Esophagus muscularis mucosa (tissue), 3 donors: ENCODE measurements at regions not wholly inside any gene's neighbourhood (a gene's known extent, or its start where the extent isn't known, plus 50 kb on each side); places are given as distances from the start of the nearest gene placed in this dataset.

Source experiments
- POLR2A ChIP-seq: fragments of 450-650 bp; IDR thresholded peaks from one replicate; pipeline ENCODE4 v1.6.1; 2017; ENCODE audit warnings: antibody characterized with exemption, moderate library complexity, mild to moderate bottlenecking, low read depth
- POLR2AphosphoS5 ChIP-seq, 2 donors: sonication (generic); formaldehyde crosslinking; IDR thresholded peaks; one replicate each; pipeline ENCODE4 v1.6.1; 2017; ENCODE audit warnings: antibody characterized with exemption in 2 of 2
- TF ChIP-seq, protein P1 (sequence below), 3 experiments: fragments of 200-600 bp in 2 of 3; fragments of 450-650 bp in 1 of 3; sonication (generic) in 2 of 3; IDR thresholded peaks; one replicate each; pipeline ENCODE4 v1.5.1; 2017 to 2019; ENCODE audit warnings: antibody characterized with exemption in 3 of 3, mild to moderate bottlenecking in 2 of 3, moderate library complexity in 1 of 3

DNA sequence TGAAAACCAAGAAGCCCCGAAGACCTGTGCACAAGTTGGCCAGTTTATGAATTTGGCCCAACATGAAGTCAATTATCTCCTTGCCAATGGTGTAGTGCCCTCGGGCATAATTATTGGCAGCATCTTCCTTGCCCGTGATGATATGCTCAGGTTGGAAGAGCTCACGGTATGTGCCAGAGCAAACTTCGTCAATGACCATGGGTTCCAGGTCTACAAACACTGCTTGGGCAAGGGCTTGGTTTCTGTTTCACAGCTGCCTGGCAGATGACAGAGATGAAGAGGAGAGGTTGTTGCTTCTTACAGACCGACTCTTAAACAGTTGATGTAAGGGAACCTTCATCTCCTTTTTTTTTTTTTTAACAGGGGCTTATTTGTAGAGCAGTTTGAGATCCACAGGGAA is 135.6 kb upstream of the PLS3 start:
- TF ChIP-seq, protein P1, sequence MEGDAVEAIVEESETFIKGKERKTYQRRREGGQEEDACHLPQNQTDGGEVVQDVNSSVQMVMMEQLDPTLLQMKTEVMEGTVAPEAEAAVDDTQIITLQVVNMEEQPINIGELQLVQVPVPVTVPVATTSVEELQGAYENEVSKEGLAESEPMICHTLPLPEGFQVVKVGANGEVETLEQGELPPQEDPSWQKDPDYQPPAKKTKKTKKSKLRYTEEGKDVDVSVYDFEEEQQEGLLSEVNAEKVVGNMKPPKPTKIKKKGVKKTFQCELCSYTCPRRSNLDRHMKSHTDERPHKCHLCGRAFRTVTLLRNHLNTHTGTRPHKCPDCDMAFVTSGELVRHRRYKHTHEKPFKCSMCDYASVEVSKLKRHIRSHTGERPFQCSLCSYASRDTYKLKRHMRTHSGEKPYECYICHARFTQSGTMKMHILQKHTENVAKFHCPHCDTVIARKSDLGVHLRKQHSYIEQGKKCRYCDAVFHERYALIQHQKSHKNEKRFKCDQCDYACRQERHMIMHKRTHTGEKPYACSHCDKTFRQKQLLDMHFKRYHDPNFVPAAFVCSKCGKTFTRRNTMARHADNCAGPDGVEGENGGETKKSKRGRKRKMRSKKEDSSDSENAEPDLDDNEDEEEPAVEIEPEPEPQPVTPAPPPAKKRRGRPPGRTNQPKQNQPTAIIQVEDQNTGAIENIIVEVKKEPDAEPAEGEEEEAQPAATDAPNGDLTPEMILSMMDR (IDR thresholded peaks at IDR 0.05), result no peak
- TF ChIP-seq POLR2AphosphoS5 (IDR thresholded peaks at IDR 0.05) (no peak), POLR2A (no peak)
